ENCODE measurements at regions not wholly inside any gene's neighbourhood (a gene's known extent, or its start where the extent isn't known, plus 50 kb on each side); places are given as distances from the start of the nearest gene placed in this dataset.
"Not testable (repeated sequence)": the region's sequence is repeated elsewhere in the genome, so short reads cannot be mapped to it uniquely, and the experiment has no call there.

DNA sequence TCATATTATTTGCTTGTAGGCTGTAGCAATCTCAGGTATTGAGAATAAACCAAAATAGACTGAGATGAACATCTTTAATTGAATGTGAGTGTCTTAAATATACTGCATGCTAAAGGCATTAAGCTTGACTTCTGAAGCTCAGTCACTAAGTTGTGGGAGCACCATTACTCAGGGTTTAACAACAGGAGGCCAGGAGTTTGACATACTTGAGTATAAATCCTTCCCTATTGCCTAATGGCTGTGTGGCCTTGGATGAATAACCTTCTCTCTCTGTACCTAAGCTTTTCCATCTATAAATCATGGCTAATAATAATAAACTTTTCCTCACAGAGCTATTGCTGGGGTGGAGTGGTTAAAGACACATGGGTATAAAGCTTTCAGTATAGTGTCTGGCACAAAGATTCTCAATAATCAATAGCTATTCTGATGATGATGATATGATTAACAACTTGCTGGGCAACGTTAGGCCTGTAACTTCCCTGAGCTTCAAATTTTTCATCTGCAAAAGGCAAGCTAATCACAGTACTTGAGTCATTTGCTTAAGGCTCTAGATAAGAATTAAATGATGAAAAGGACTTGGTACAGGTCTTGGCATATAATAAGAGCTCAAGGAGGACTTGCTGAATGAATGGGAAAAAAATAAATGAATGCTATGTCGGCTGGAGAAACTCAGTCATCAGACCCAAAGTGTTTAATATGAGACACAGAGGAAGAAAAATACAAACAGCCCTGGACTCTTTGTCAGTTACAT lies 174.0 kb upstream of the IL12B start:
- DNase-seq: no peak

DNA sequence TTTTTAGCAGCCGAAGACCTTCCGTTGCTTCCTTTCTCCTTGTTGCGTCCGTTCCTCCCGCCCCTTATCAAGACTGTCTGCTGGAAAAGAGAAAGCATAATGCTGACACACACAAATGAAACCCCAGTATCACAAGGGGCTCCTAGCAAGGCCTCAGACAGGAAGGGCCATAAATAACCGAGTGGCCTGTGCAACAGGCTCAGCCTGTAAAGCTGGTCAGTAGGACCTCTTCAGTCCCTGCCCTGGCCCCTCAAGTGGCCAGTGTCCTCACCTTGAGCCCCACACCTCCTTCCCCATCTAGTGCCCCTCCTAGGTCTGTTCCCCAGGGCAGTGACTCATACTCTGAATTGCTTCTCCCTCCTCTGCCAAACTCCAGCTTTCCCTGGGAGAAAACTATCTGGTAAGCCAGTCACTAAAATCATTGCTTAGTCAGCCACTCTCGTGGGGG lies 174.6 kb upstream of the IL12B start:
- no peak for DNase-seq

DNA sequence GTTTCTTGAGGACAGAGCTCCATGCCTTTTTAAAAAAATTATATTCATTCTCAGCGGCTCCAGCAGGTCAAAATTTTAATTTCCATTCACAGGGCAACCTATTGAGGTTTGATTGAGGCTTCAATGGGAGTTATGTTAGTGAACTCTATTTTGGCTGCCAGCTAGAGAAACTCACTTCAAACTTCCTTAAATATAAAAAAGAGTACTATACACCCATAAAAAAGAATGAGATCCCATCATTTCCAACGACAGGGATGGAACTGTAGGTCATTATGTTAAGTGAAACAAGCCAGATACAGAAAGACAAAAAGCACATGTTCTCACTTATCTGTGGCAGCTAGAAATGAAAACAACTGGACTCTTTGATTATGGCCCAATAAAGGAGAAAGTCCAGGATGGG lies 176.8 kb upstream of the IL12B start:
- DNase-seq: no peak

DNA sequence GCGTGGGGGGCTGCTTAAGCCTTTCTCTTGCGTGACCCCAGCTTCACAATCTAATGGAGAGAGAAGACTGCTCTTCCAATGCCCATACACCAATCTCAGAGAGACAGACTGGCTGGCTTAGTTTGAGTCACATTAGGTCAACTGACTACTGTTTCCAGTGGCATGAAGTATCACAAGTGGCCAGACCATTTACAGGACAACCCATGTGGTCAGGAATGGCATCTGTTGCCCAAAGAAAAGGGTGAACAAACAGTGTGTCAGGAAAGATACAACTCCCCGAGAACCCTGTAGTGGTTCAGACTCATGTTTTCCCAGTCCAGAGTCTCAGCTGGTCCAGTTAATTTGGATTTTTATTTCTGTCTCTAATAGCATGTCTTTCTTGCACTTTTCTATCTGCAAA lies 177.4 kb upstream of the IL12B start:
- DNase-seq: no peak

DNA sequence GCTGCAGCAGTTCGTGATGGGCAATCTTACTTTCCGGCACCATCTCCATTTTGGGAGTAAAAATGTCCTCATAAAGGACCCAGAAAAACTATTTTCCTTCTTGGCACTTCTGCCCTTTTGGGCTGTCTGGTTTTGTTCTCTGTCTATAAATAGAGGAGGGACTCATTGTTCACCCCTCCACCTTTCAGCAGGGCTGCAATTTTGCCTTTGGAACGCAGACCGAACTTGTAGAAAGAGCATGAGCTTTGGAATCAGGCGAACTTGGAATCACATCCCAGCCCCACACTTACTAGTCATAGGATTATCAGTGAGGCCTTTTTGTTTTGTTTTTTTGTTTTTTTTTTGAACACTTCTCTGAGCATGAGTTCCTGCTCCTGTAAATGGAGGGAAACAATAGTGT lies 178.1 kb upstream of the IL12B start:
- DNase-seq: no peak

DNA sequence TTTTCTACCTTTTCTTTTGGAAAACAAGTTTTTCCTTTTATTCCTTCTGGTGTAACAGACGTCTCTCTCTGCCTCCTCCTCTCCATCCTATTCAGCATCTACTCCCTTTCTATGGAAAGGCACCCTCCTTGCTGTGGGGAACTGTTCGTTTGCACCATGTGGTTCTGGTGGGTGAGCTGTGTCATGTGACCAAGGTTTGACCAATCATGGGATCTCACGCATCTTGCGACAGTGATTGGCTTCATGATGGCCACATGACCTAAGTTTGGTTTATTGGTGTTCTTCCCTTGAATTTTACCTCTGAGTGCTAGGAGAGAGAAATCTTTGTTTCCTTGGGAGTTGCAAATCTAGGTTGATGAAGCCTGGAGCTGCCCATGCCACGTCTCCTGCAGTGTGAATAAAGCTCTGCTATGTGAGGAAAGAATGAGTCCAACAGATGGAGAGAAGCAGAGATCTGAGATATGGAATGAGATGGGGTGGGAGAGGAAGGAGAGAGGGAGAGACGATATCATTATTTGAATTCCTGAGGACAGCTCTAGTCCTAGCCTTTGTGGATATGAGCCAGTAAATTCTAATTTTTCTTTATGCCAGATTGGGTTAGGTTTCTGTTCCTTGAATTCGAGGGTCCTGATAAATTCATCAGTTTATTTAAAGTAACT lies 178.8 kb upstream of the IL12B start:
- no peak for DNase-seq

DNA sequence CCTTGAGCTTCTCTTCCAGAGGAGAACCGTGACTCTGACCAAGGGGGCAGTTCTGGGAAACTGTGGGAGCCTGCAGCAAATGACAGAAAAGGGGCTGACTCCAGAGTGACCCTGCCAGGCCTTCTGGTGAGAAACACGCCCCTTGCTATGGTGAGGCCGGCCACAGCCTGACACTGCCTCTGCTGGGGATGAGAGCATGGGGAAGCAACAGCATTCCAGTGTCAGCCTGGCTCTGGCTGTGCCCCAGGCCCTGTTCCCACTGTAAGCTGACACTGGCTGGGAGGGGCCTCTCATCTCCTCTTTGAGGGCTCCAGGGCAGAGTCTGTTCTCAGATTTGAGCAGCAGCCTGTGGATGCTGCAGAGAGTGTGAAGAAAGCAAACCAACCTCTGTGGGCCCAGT lies 180.0 kb upstream of the IL12B start:
- DNase-seq: no peak

DNA sequence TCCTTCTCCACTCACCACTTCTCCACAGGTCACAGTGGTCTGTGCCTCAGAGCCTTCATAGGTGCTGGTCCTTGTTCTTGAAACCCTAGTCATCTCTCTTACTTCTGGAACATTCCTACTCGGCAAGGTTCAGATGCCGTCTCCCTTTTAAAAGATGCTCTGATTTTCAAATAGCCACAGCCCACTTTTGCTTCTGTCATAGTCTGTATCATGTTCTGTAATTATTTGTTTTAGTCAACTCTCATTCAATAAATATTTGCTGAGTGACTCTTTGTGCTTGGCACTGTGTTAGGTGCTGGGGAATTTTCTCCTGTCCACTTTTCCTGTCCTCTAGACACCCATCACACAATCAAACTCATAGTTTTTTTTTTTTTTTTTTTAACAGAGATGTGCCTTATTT lies 181.3 kb upstream of the IL12B start:
- no peak for DNase-seq

DNA sequence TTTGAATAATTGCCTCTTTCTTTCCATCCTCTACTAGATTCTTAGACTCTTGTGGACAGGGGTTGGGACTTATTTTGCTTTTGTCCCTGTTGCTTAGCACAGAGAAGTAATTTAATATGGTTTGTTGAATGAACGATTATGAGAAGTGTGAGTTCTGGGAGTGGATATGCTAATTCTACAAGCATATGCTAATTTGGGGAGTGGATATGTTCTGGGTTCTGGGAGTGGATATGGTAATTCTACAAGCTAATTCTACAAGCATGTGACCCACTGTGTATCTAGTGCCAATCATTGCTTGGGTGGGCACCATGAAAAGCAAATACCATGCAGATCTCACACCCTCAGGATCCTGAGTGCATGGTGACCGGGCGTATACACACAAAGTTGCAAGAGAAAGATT lies 181.8 kb upstream of the IL12B start:
- DNase-seq: no peak

DNA sequence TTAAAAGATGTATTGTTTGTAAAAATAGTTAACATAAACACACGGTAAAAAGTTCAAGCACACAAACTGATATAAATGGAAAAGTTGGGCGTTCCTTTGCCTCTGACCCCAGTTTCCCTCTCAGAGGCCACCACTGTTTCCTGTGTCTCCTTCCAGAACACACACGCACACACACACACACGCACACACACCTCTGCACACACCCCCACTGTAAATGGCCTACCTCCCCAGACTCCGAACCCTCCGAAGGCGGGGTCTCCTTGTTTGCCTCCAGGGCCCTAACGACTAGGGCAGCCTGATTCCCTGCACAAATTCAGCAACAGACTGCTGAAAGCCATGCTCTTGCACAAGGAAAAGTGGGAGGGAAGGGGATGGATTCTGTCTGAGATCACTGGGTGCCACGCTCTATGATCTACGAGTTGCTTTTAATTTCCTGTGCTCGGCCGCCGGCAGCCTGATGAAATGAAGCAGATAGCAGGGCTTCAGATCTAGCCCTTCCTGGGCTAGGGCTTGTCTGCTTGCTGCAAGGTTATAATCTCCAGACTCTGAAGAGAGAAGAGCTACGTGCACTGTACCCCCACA lies 184.0 kb upstream of the IL12B start:
- no peak for DNase-seq

DNA sequence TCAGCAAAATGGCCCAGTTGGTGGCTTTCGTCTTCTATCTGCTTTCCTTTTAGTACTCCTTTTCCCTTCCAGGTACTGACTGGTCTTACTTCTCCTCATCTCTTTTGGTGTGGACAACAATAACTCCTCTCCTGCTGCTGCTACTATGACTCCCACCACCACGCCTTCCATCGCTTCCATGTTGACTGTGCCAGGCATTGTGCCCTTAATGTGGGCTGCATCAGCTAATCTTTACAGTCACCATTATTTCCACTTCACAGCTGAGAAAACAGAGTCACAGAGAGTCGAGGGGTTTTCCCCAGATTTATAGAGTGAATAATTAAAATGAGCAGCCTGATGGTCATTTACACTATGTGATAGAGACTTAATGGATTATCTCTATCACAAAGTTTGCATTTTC lies 184.9 kb upstream of the IL12B start:
- DNase-seq: no peak

DNA sequence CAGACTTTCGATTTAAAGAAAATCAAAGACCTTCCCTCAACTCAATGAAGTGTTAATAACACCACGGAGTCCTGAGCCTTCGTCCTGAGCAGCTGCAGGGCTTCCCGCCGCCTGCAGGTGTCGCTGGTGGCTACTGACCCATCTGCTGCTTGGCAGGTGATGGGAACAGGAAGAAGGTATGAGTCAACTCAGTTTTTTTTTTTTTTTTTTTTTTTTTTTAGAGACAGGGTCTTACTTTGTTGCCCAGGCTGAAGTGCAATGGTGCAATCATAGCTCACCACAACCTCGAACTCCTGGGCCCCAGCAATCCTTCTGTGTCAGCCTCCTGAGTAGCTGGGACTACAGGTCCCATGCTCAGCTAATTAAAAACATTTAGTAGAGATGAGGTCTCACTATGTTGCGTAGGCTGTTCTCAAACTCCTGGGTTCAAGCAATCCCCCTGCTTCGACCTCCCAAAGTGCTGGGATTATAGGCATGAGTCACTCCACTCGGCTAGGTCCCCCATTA lies 185.7 kb upstream of the IL12B start:
- peak; percentile 1 for DNase-seq

DNA sequence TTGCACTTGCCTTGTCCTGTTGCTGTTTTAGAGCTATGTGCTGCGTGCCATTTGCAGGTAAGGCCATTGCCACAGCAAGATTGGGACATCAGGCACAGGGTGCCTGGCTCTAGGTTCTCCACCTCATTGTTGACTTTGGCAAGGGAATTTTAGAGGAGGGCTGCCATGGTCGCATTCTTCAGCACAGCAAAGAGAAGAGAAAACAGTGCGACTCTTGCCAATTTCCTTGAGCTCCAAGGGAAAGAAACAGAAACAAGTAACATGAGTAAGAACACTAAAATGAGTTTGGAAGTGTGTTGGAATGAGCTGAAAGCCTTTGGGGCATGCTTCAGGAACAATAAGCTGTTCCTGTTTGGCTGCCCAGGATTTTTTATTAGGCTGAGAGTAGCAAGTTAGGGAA lies 188.1 kb upstream of the IL12B start:
- DNase-seq: no peak

DNA sequence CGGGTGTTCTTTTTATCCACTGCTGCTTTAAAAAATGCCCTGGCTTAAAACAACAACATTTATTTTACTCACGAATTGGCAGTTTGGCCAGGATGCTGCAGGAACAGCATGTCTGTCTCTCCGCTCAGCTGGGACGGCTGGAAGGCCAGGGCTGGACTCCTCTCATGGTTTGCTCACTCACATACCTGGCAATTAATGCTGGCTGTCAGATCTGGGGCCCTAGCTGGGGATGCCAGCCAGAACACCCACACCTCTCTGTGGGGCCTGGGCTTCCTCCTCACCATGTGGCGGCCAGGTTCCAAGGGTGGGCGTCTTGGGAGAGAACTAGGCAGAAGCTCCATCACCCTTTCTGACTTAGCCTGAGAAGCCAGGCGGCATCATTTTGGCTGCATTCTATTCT lies 189.1 kb upstream of the IL12B start:
- DNase-seq: no peak

DNA sequence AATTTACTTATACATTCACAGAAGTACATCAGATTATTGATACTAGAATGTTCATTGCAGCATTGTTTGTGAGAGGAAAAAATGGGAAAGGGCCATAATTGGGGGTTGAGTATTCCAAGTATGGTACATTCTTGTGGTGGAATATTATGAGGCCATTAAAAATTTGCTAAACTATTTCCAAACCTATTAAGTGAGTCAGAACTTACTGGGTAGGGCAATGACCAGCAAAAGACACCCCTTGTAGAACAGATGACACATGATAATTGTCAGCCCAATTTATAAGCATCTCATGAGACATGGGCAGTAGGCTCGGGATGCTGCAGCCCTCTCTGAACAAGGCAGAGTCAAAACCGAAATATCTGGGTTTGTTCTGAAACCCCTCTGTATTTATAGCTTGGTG lies 192.6 kb upstream of the IL12B start:
- DNase-seq: no peak

DNA sequence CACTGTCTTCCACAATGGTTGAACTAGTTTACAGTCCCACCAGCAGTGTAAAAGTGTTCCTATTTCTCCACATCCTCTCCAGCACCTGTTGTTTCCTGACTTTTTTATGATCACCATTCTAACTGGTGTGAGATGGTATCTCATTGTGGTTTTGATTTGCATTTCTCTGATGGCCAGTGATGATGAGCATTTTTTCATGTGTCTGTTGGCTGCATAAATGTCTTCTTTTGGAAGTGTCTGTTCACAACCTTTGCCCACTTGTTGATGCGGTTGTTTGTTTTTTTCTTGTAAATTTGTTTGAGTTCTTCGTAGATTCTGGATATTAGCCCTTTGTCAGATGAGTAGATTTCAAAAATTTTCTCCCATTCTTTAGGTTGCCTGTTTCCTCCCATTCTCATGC lies 194.0 kb upstream of the IL12B start:
- not testable (repeated sequence) for DNase-seq

DNA sequence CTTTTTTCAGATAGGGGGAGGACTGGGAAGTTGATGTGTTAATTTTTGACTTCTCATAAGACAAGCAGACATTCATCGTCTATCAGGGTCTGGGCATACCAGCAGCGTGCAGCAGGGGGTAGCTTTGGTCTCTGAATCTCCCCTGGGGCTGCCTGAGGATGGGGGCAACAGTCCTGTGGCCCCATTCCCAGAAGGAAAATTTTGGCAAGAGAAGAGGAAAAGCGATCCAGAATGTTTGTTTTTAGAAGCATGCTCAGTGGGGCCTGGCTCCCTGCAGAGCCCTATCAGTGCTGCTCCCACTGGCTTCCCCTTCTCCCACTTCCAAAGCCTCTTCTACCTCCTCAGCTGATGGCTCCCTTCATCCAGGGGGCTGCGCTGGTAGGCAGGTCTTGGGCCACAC lies 194.8 kb upstream of the IL12B start:
- no peak for DNase-seq

DNA sequence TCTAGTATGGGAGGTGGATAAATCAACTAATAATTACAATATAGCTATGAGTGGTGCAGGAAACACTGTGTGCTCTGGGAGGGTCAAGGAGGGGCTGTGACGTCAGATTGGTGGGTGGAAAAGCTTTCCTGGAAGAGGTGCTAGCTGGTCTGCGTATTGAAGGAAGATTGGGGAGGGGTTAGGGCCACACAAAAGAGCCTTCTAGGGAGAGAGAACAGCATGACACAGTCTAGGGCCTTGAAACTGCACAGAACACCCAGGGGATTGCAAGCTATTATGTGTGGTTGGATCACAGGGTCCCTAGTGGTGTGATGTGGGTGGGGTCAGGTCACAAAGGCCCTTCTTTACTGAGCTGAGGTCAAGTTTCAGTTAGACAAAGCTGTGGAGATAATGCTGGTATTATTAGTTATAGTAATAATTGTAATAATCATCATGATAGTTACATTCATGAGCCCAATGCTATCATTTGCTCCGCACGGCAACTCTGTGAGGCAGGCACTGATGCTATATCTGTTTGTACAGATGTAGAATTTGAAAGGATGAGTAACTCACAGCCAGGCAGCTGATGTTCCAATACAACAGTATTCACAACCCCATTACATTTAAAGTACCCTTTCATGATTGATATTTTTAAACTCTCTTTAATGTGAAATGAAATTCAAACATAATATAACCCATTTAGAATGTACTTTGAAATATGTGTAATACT lies 197.4 kb upstream of the IL12B start:
- no peak for DNase-seq

DNA sequence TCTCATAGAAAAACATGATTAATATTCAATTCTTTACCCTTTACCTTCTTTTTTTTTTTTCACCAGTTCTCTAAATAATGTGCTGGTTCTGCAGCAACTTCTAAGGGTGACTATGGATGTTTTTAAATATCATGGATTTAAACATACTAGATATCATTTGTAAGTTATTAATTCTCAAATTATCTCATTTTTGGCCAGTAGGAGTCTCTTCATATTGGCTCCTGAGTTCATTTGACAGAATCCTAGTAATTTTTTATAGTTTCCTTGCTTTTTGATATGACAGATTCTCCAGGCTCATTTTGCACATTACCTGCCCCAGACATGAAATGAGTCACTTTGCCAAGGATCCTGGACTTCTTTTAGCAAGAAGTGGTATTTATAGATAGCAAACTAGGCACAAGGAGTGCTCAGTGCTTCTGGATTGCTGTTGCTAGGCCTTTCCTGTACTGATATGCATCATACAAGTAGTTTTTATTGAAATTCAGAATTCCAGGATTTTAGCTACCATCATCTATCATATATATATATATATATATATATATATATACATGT lies 201.3 kb upstream of the IL12B start:
- no peak for DNase-seq

DNA sequence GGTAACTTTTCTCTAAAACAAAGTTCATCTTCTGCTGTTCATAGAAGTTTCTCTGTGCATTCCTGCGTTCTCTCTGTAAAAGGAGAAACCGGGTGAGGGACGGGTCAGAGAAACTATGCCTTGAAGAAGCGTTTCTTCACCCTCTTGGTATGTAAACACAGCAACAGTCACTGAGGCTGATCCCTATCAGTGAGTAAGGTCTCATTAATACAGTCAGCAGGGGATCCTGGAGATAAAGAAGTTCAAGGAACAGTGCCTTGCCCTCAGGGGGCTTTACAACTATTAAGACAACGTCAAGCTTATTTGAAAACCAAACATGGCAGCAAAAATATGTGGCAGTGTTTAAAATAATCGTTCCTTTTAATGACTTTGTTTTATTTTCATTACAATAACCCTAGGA lies 202.9 kb upstream of the IL12B start:
- no peak for DNase-seq

DNA sequence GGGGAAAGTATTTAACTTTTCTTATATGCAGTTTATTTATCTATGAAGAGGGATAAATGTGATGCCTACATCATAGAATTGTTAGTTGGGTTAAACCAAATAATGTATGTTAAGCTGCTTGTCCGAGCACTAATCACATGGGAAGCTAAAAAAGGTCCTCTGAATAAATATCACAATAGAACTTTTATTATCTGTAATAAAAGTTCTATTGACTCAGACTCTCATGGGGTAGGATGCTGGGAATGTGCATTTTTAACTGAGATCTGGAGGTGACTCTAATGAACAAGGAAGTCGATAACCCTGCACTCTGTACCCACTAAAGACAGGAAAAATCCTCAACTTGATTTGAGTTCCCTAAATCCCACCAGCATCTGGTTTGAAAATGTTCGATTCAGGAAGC lies 205.9 kb upstream of the IL12B start:
- DNase-seq: no peak

DNA sequence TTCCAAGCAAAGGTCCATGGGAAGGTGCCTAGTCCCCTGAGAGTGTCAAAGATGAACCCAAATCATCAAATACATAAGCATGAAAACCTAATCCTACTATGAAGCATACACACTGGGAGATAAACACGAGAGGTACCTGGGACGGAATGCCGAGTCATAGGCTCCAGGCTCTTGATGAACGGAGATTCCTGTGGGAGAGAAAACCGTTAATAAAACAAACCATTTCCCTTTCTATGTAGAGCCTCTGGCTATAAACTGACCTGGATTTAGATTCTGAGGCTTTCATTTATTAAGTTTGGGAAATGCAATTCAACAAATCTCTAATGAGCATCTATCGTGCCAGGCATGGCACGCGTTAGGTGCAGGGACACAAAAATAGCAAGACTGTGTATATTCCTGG lies 206.4 kb upstream of the IL12B start:
- DNase-seq: no peak

DNA sequence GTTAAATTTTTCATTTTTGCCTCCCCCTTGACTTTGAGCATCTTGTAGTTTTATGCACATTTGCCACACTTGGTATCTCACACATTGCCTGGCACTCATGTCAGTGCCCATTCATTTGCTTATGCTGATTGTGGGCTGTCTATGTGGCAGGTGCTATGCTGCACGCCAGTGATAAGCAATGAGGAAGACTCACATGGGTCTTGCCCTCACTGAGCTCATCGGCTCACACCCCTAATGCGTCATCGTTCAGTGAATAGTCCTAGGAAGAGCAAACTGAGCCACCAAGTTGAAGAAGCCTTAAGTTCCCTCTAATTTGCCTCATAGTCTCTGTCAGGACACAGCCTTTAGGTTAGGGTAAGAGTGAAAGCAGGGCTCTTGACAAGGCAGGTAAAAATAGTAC lies 209.4 kb upstream of the IL12B start:
- no peak for DNase-seq

All from KG1 (cell line).